ENCODE measurements at regions not wholly inside any gene's neighbourhood (a gene's known extent, or its start where the extent isn't known, plus 50 kb on each side); places are given as distances from the start of the nearest gene placed in this dataset.

GRCh38 chr18:71976744-71977143, 567.4 kb downstream of the CBLN2 start:
- Mint-ChIP-seq H3K27me3 (ENCODE audit: low read depth) (0 out of 2 replicates have a peak, but pooled peaks cover 3% of the 10 kb centered on the region), H3K4me1 (no peaks in the 10 kb centered on the region), H3K27ac (no peak overlapping the region), H3K9me3 (peaks cover 49% of the 10 kb centered on the region), H3K4me3 (no peak overlapping the region), H3K36me3 (peaks cover 6% of the 10 kb centered on the region; the same call in 1 of the 2 replicates)
- ChIA-PET CTCF (no interaction called here), POLR2A (no interaction called here)
- no peak for ATAC-seq
- DNase-seq (ENCODE audit: low spot score) = no peak
- TF ChIP-seq JUN (CRISPR knock-in tag; IDR thresholded peaks at IDR 0.05) = no peak
- no peak for TF ChIP-seq ESRRA (CRISPR knock-in tag; IDR thresholded peaks at IDR 0.05; ENCODE audit: borderline replicate concordance)
- no peak for TF ChIP-seq TCF7 (CRISPR knock-in tag; IDR thresholded peaks at IDR 0.05; ENCODE audit: low read depth)
- TF ChIP-seq CTCF (IDR thresholded peaks at IDR 0.05) = no peak
- TF ChIP-seq ZNF396 (CRISPR knock-in tag; IDR thresholded peaks at IDR 0.05; ENCODE audit: borderline replicate concordance) = no peak
- TF ChIP-seq ATF2 (CRISPR knock-in tag; IDR thresholded peaks at IDR 0.05; ENCODE audit: borderline replicate concordance, low read depth) = no peak
- TF ChIP-seq ZSCAN18 (CRISPR knock-in tag; IDR thresholded peaks at IDR 0.05) = no peak
- no peak for TF ChIP-seq ZNF138 (CRISPR knock-in tag; conservative IDR thresholded peaks at IDR 0.05)
- no peak for TF ChIP-seq ATF3 (CRISPR knock-in tag; conservative IDR thresholded peaks at IDR 0.05)
- TF ChIP-seq ZNF512 (CRISPR knock-in tag; IDR thresholded peaks at IDR 0.05; ENCODE audit: borderline replicate concordance) = no peak
- TF ChIP-seq ZNF416 (CRISPR knock-in tag; IDR thresholded peaks at IDR 0.05) = no peak
- no peak for TF ChIP-seq ZNF263 (CRISPR knock-in tag; IDR thresholded peaks at IDR 0.05; ENCODE audit: low read depth)
- TF ChIP-seq SMAD4 (CRISPR knock-in tag; IDR thresholded peaks at IDR 0.05) = no peak

GRCh38 chr18:71966791-71967190, 577.4 kb downstream of the CBLN2 start:
- Mint-ChIP-seq H3K4me1 (no peaks in the 10 kb centered on the region), H3K27me3 (ENCODE audit: low read depth) (peaks cover 5% of the 10 kb centered on the region), H3K27ac (no peak overlapping the region), H3K9me3 (peaks cover 77% of the 10 kb centered on the region), H3K4me3 (no peak overlapping the region), H3K36me3 (peaks cover 35% of the 10 kb centered on the region)
- POLR2A ChIA-PET = no interaction called here
- ATAC-seq (no peak), DNase-seq (ENCODE audit: low spot score) (no peak)
- CTCF ChIA-PET = interaction anchor here (1.7 kb wide), 1 partner anchor 12 kb away, joined by 3 read pairs; no protein-coding TSS in a partner anchor
- TF ChIP-seq ZBTB21 (CRISPR knock-in tag; IDR thresholded peaks at IDR 0.05; ENCODE audit: borderline replicate concordance) = no peak
- TF ChIP-seq OVOL2 (CRISPR knock-in tag; IDR thresholded peaks at IDR 0.05; ENCODE audit: borderline replicate concordance) = no peak
- TF ChIP-seq ZNF121 (CRISPR knock-in tag; IDR thresholded peaks at IDR 0.05) = no peak
- no peak for TF ChIP-seq PREB (CRISPR knock-in tag; IDR thresholded peaks at IDR 0.05; ENCODE audit: borderline replicate concordance)
- no peak for TF ChIP-seq TCF7 (CRISPR knock-in tag; IDR thresholded peaks at IDR 0.05; ENCODE audit: low read depth)
- TF ChIP-seq ARID4B (CRISPR knock-in tag; IDR thresholded peaks at IDR 0.05; ENCODE audit: borderline replicate concordance) = no peak
- no peak for TF ChIP-seq FOXJ3 (CRISPR knock-in tag; IDR thresholded peaks at IDR 0.05; ENCODE audit: borderline replicate concordance)
- no peak for TF ChIP-seq ETV6 (CRISPR knock-in tag; IDR thresholded peaks at IDR 0.05)
